HAP-1 (cell line): ENCODE measurements at regions not wholly inside any gene's neighbourhood (a gene's known extent, or its start where the extent isn't known, plus 50 kb on each side); places are given as distances from the start of the nearest gene placed in this dataset.
"Not testable (repeated sequence)": the region's sequence is repeated elsewhere in the genome, so short reads cannot be mapped to it uniquely, and the experiment has no call there.

ENCODE experiments used
- DNase-seq, 2 experiments: peaks; one replicate each; pipeline ENCODE4 v3.0.0-alpha.2; 2016 to 2020; ENCODE audit warnings: low spot score in 2 of 2
- H3K27me3 ChIP-seq: fragments of 250-450 bp; sonication (Bioruptor Pico); 2 replicates; pipeline ENCODE4 v1.5.1; 2020; ENCODE audit warnings: low read depth, mild to moderate bottlenecking, moderate library complexity
- H3K36me3 ChIP-seq: fragments of 250-450 bp; sonication (Bioruptor Pico); replicated peaks from 2 replicates; pipeline ENCODE4 v1.5.1; 2020; ENCODE audit warnings: mild to moderate bottlenecking
- H3K4me1 ChIP-seq: fragments of 250-450 bp; sonication (Bioruptor Pico); 2 replicates; pipeline ENCODE4 v1.5.1; 2020; ENCODE audit warnings: mild to moderate bottlenecking
- H3K4me3 ChIP-seq: fragments of 250-450 bp; sonication (Bioruptor Pico); 2 replicates; pipeline ENCODE4 v1.5.1; 2020; ENCODE audit warnings: mild to moderate bottlenecking, moderate library complexity
- H3K9me3 ChIP-seq: fragments of 250-450 bp; sonication (Bioruptor Pico); 2 replicates; pipeline ENCODE4 v1.5.1; 2020; ENCODE audit warnings: mild to moderate bottlenecking, moderate library complexity
- in situ Hi-C: fragments of 300-500 bp; cut with MboI; formaldehyde crosslinking; loops from 3 replicates; pipeline ENCODE4 v1.14.3; 2020; ENCODE audit warnings: low sequenced_read_pairs, inconsistent platforms, mixed read lengths

GRCh38 chr17:70750983-70751382 lies 581.7 kb downstream of the KCNJ2 start:
- H3K4me1 ChIP-seq = no peaks in the 10 kb centered on the region
- H3K9me3 ChIP-seq = no peaks in the 10 kb centered on the region
- no peak overlapping the region for H3K4me3 ChIP-seq
- DNase-seq = no peak
- no peaks in the 10 kb centered on the region for H3K27me3 ChIP-seq
- in situ Hi-C loops = no loop called here
- H3K36me3 ChIP-seq = no peaks in the 10 kb centered on the region

- DNase-seq, H3K4me1 ChIP-seq, H3K36me3 ChIP-seq, H3K9me3 ChIP-seq, in situ Hi-C loops, H3K4me3 ChIP-seq, H3K27me3 ChIP-seq: not testable (repeated sequence)
Observed at GRCh38 chr17:70752461-70752860, 583.1 kb downstream of the KCNJ2 start.

DNA sequence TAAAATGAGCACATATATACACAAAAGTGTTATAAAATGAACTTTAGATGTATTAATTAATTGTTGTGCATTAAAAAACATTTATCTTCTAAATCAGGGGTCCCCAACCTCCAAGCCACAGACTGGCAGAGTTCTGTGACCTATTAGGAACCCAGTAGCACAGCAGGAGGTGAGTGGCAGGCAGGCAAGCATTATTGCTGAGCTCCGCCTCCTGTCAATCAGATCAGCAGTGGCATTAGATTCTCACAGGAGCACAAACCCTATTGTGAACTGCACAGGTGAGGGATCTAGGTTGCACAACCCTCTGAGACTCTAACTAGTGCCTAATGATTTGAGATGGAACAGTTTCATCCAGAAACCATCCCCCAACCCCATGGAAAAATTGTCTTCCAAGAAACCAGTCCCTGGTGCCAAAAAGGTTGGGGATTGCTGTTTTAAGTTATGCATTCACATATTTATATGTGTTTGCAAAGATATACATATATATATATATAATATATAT lies 583.7 kb downstream of the KCNJ2 start:
- no peaks in the 10 kb centered on the region for H3K36me3 ChIP-seq
- DNase-seq = no peak
- no peak overlapping the region for H3K4me3 ChIP-seq
- H3K4me1 ChIP-seq = no peaks in the 10 kb centered on the region
- no peaks in the 10 kb centered on the region for H3K27me3 ChIP-seq
- no peaks in the 10 kb centered on the region for H3K9me3 ChIP-seq
- in situ Hi-C loops = no loop called here

DNA sequence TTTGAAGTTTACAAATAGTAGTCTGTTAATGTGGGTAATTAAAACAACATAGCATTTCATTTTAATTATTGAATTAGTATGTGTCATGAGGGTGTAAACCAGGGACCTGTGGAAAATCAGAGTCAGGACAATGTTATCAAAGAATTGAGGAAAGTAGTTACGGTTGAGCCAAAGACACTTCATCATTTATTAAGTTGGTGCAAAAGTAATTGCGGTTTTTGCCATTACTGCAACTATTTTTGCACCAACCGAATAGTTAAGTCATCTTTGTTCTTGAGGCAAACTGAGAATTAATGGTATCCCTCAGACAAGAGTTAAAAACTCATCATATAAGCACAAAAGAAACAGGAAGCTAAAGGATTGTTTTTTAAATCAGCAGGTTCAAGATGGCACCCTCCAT lies 593.7 kb downstream of the KCNJ2 start:
- Histone ChIP-seq H3K27me3 (no peaks in the 10 kb centered on the region), H3K4me3 (no peak overlapping the region), H3K9me3 (no peaks in the 10 kb centered on the region), H3K36me3 (no peaks in the 10 kb centered on the region), H3K4me1 (no peaks in the 10 kb centered on the region)
- in situ Hi-C loops = no loop called here
- DNase-seq = no peak

GRCh38 chr17:70767102-70767701 lies 597.9 kb downstream of the KCNJ2 start:
- Histone ChIP-seq H3K27me3 (no peaks in the 10 kb centered on the region), H3K9me3 (no peaks in the 10 kb centered on the region), H3K36me3 (no peaks in the 10 kb centered on the region), H3K4me1 (no peaks in the 10 kb centered on the region), H3K4me3 (no peak overlapping the region)
- no peak for DNase-seq
- in situ Hi-C loops = no loop called here

- Histone ChIP-seq H3K4me3 (no peak overlapping the region), H3K27me3 (no peaks in the 10 kb centered on the region), H3K36me3 (no peaks in the 10 kb centered on the region), H3K9me3 (no peaks in the 10 kb centered on the region), H3K4me1 (no peaks in the 10 kb centered on the region)
- DNase-seq = no peak
- in situ Hi-C loops = no loop called here
Observed at GRCh38 chr17:70769956-70770355, 600.6 kb downstream of the KCNJ2 start.

DNA sequence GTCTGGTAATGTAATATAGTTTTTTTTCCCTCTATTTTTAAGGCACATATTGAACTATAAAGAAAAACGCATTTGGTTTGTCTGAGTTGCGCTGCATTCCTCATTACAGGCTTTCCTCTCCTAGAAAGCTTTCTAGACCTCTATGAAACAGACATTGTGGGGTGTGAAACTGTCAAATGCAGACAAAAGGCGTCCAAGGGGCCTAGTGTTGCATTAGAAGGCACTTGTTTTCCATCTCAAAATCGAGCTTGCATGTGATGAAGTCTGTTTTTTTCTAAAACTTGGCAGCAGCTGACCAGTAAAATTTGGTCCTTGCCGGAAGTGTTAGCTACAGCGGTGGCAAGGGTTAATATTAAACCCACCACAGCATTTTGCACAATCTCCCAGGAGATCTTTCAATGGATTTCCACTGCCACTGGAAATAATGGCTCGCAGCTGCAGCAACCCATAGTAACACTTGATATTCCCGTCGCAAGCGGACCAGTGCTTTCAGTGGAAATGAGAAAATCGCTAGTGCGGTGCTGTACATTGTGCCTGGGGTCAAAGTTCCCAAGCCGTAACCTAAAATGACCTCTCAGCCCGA lies 602.6 kb downstream of the KCNJ2 start:
- no peak overlapping the region for H3K4me3 ChIP-seq
- no peaks in the 10 kb centered on the region for H3K36me3 ChIP-seq
- in situ Hi-C loops = no loop called here
- no peaks in the 10 kb centered on the region for H3K4me1 ChIP-seq
- H3K27me3 ChIP-seq = no peaks in the 10 kb centered on the region
- no peak for DNase-seq
- no peaks in the 10 kb centered on the region for H3K9me3 ChIP-seq

GRCh38 chr17:70772761-70773160 lies 603.4 kb downstream of the KCNJ2 start:
- Histone ChIP-seq H3K9me3 (no peaks in the 10 kb centered on the region), H3K4me3 (no peak overlapping the region), H3K4me1 (no peaks in the 10 kb centered on the region), H3K36me3 (no peaks in the 10 kb centered on the region), H3K27me3 (no peaks in the 10 kb centered on the region)
- DNase-seq = no peak
- in situ Hi-C loops = no loop called here

DNA sequence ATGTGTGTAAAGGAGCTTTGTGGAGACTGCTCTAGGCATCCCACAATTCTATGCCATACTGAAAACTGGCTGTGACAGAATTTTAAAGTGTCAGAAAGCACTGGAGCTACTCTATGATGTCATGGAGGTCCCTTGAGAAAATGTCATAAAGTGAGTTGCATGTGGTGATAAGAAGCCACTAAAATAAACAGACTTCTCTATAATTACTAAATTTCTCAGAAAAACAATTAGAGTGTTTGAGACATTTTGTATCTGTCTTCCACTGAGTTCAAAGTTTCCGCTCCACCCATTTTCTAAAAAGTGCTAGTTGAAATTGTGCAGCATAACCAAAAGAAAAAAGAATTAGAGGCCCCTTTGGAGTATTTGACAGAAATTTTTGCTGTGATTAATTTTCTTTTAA lies 603.9 kb downstream of the KCNJ2 start:
- in situ Hi-C loops = no loop called here

GRCh38 chr17:70774339-70775117 lies 605.2 kb downstream of the KCNJ2 start:
- no peak for DNase-seq
- in situ Hi-C loops = no loop called here

More for the DNA sequence above, 603.9 kb downstream of the KCNJ2 start:
- H3K4me1 ChIP-seq = no peaks in the 10 kb centered on the region
- no peaks in the 10 kb centered on the region for H3K9me3 ChIP-seq
- H3K36me3 ChIP-seq = no peaks in the 10 kb centered on the region
- no peak for DNase-seq
- no peak overlapping the region for H3K4me3 ChIP-seq
- no peaks in the 10 kb centered on the region for H3K27me3 ChIP-seq

DNA sequence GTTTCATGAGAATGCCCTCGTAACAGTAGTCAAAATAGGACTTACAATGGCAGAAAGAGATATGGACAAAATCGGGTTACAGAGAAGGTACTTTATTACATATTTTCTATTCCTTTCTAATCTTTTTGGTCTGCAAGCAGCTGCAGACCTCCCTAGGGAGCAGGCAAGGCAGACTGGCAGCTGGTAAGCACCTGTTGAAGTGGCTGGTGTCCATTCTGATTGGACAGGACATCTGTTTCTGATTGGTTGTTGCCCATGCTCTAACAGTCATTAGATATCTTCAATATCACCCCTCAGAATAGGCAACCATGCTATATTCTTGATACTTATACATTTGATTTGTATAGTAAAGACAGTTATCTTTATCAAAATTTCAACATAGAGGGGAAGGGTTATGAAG lies 606.3 kb downstream of the KCNJ2 start:
- Histone ChIP-seq H3K9me3 (no peaks in the 10 kb centered on the region), H3K4me3 (no peak overlapping the region), H3K27me3 (no peaks in the 10 kb centered on the region), H3K4me1 (no peaks in the 10 kb centered on the region), H3K36me3 (no peaks in the 10 kb centered on the region)
- in situ Hi-C loops = no loop called here
- no peak for DNase-seq

More at GRCh38 chr17:70774339-70775117, 605.2 kb downstream of the KCNJ2 start:
- Histone ChIP-seq H3K36me3 (no peaks in the 10 kb centered on the region), H3K9me3 (no peaks in the 10 kb centered on the region), H3K27me3 (no peaks in the 10 kb centered on the region), H3K4me3 (no peak overlapping the region), H3K4me1 (no peaks in the 10 kb centered on the region)

GRCh38 chr17:70776441-70776840 lies 607.1 kb downstream of the KCNJ2 start:
- in situ Hi-C loops = no loop called here
- Histone ChIP-seq H3K9me3 (no peaks in the 10 kb centered on the region), H3K4me3 (no peak overlapping the region), H3K27me3 (no peaks in the 10 kb centered on the region), H3K4me1 (no peaks in the 10 kb centered on the region), H3K36me3 (no peaks in the 10 kb centered on the region)
- DNase-seq = no peak

GRCh38 chr17:70780031-70780430 lies 610.7 kb downstream of the KCNJ2 start:
- in situ Hi-C loops = no loop called here
- H3K27me3 ChIP-seq = no peaks in the 10 kb centered on the region
- no peak overlapping the region for H3K4me3 ChIP-seq
- H3K9me3 ChIP-seq = no peaks in the 10 kb centered on the region
- DNase-seq = no peak
- no peaks in the 10 kb centered on the region for H3K4me1 ChIP-seq
- no peaks in the 10 kb centered on the region for H3K36me3 ChIP-seq

- in situ Hi-C loops = no loop called here
- H3K36me3 ChIP-seq = no peaks in the 10 kb centered on the region
- H3K4me1 ChIP-seq = no peaks in the 10 kb centered on the region
- no peaks in the 10 kb centered on the region for H3K9me3 ChIP-seq
- no peak for DNase-seq
- no peak overlapping the region for H3K4me3 ChIP-seq
- no peaks in the 10 kb centered on the region for H3K27me3 ChIP-seq
Observed at GRCh38 chr17:70786081-70786480, 616.7 kb downstream of the KCNJ2 start.
